Osteoblast (primary cell): ENCODE measurements at regions not wholly inside any gene's neighbourhood (a gene's known extent, or its start where the extent isn't known, plus 50 kb on each side); places are given as distances from the start of the nearest gene placed in this dataset.
A peak's percentile ranks its signal among the peaks of the same experiment; 100 is the strongest.

Experiments
- DNase-seq: peaks from one replicate; pipeline ENCODE4 v3.0.0; 2011; ENCODE audit warnings: low spot score, mixed read lengths; ENCODE audit not compliant: insufficient read length; ENCODE audit errors: missing footprints
- H2AFZ ChIP-seq: 2 replicates; pipeline ENCODE4 v1.6.0; 2011; ENCODE audit warnings: mild to moderate bottlenecking, low read length
- H3K27ac ChIP-seq: 2 replicates; pipeline ENCODE4 v1.5.1; 2011; ENCODE audit warnings: mild to moderate bottlenecking, low read depth, low read length, moderate library complexity
- H3K27me3 ChIP-seq: 2 replicates; pipeline ENCODE4 v1.6.0; 2012; ENCODE audit warnings: mild to moderate bottlenecking, control low read depth, inconsistent platforms, low read length, moderate library complexity; ENCODE audit not compliant: insufficient read depth
- H3K36me3 ChIP-seq: 2 replicates; pipeline ENCODE4 v1.5.1; 2011; ENCODE audit warnings: mild to moderate bottlenecking, low read length, control low read depth, moderate library complexity; ENCODE audit not compliant: insufficient read depth
- H3K4me1 ChIP-seq: 2 replicates; pipeline ENCODE4 v1.5.1; 2011; ENCODE audit warnings: mild to moderate bottlenecking, low read length, control low read depth, moderate library complexity; ENCODE audit not compliant: insufficient read depth
- H3K4me2 ChIP-seq: 2 replicates; pipeline ENCODE4 v1.6.0; 2011; ENCODE audit warnings: mild to moderate bottlenecking, low read length; ENCODE audit not compliant: insufficient read depth
- H3K4me3 ChIP-seq: fragments of 200-600 bp; sonication (generic); 3 replicates; pipeline ENCODE4 v1.5.1; 2012; ENCODE audit warnings: mild to moderate bottlenecking, low read length, inconsistent platforms; ENCODE audit not compliant: insufficient read depth
- H3K79me2 ChIP-seq: 2 replicates; pipeline ENCODE4 v1.6.0; 2012; ENCODE audit warnings: mild to moderate bottlenecking, low read length, control low read depth, inconsistent platforms; ENCODE audit not compliant: insufficient read depth
- H3K9me3 ChIP-seq: 2 replicates; pipeline ENCODE4 v1.5.1; 2011; ENCODE audit warnings: low read depth, low read length, control low read depth
- H4K20me1 ChIP-seq: 2 replicates; pipeline ENCODE4 v1.6.0; 2012; ENCODE audit warnings: mild to moderate bottlenecking, low read length, control low read depth; ENCODE audit not compliant: insufficient read depth
- TF ChIP-seq, protein P1 (sequence below): IDR thresholded peaks from 2 replicates; pipeline ENCODE4 v1.5.1; 2011; ENCODE audit warnings: mild to moderate bottlenecking, low read depth, low read length, moderate library complexity; ENCODE audit errors: extremely low read depth

DNA sequence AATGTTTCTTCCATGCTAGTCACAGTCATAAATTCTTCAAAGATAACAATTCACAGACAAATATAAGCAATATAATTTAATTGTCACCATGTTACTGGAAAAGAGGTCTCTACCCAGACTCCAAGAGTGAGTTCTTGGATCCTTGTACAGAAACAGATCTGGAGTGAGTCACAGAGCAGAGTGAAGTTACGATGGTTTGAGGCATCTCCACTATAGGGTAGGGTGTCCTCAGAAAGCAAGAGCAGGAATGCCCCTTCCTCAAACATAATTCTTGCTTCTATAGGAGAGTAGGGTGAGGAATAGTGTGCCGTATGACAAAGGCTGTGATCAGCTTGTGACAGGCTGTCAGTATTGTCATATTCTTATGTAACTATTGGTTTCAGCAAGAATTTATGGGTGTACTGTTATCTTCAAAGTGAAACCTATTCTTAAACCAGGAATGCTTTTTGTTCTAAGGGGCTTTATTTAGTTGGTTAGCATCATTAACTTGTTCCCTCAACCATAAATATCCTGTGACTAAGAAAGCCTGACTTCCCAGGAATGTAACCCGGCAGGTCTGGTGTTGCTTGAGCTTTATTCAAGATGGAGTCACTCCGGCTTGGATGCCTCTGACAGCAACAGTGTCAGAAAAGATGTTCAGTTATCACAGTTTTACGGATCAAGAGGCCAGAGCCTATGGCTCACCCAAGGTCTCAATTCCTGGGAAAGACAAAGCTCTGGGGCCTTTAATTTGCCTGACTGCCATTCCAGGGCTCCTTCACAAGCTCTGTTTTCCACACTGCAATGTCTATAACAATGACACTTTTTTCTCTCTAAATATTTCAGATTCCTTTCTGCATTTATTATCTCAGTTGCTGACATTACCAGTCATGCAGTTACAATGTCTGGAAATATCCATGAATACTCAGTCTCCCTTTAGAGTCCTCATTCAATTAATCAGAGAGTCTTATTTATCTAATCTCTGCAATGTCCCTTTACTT, 298.6 kb downstream of the C6orf118 start:
- Histone ChIP-seq H3K79me2 (no peaks in the 10 kb centered on the region), H2AFZ (peak overlapping the region; percentile 68), H3K27ac (peak overlapping the region; percentile 54), H3K9me3 (no peaks in the 10 kb centered on the region), H3K4me1 (peaks cover 5% of the 10 kb centered on the region), H3K4me3 (no peak overlapping the region), H4K20me1 (no peaks in the 10 kb centered on the region), H3K4me2 (peak overlapping the region; percentile 22), H3K27me3 (no peaks in the 10 kb centered on the region), H3K36me3 (no peaks in the 10 kb centered on the region)
- DNase-seq, result peak; percentile 50
- TF ChIP-seq, protein P1, sequence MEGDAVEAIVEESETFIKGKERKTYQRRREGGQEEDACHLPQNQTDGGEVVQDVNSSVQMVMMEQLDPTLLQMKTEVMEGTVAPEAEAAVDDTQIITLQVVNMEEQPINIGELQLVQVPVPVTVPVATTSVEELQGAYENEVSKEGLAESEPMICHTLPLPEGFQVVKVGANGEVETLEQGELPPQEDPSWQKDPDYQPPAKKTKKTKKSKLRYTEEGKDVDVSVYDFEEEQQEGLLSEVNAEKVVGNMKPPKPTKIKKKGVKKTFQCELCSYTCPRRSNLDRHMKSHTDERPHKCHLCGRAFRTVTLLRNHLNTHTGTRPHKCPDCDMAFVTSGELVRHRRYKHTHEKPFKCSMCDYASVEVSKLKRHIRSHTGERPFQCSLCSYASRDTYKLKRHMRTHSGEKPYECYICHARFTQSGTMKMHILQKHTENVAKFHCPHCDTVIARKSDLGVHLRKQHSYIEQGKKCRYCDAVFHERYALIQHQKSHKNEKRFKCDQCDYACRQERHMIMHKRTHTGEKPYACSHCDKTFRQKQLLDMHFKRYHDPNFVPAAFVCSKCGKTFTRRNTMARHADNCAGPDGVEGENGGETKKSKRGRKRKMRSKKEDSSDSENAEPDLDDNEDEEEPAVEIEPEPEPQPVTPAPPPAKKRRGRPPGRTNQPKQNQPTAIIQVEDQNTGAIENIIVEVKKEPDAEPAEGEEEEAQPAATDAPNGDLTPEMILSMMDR, result no peak

DNA sequence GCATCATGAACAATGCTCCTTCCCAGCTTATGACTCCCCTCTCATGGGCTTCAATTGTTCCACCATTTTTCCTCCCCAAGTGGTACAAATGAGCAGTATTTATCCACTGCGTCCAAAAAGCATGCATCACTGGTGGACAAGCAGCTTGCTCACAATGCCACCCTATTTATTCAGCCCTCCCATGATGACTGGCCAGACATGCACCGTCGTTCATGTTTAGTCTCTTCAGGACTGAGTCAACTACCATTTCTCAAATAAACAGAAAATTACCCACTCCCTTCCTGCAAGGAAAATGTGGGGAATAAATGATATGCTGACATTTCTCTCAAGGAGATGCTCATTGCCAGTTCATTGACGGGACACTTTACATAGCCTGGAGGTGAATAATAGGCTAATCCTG, 300.4 kb downstream of the C6orf118 start:
- Histone ChIP-seq H2AFZ (no peak overlapping the region), H3K27me3 (no peaks in the 10 kb centered on the region)

DNA sequence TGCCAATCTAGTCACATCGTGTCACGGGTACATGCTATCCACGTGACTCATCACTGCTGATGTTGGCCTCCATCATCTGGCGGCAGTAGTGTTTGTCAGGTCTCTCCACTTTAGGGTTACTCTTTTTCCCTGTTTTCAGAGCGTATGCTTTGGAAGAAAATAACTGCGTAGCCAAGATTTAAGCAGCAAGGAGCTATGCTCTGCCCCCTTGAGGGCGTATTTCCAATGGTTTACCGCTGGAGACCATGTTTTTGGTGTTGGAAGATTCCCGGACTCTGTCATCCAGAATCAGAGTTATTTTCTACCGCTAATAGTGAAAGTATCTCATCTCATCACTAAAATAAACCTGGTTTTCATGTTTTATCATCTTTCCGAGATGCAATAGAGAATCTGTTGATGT, 306.5 kb downstream of the C6orf118 start:
- H3K27me3 ChIP-seq, result no peaks in the 10 kb centered on the region
- no peaks in the 10 kb centered on the region for H3K9me3 ChIP-seq
- no peaks in the 10 kb centered on the region for H4K20me1 ChIP-seq
- no peaks in the 10 kb centered on the region for H3K4me1 ChIP-seq
- H3K79me2 ChIP-seq, result no peaks in the 10 kb centered on the region
- H2AFZ ChIP-seq, result no peak overlapping the region
- no peak for DNase-seq
- TF ChIP-seq, protein P1, result no peak
- no peaks in the 10 kb centered on the region for H3K36me3 ChIP-seq
- H3K27ac ChIP-seq, result no peak overlapping the region
- no peak overlapping the region for H3K4me2 ChIP-seq
- no peak overlapping the region for H3K4me3 ChIP-seq

More for the DNA sequence above, 300.4 kb downstream of the C6orf118 start:
- Histone ChIP-seq H3K4me3 (no peak overlapping the region), H4K20me1 (no peaks in the 10 kb centered on the region), H3K27ac (no peak overlapping the region), H3K4me2 (no peak overlapping the region), H3K9me3 (no peaks in the 10 kb centered on the region), H3K79me2 (no peaks in the 10 kb centered on the region), H3K36me3 (no peaks in the 10 kb centered on the region), H3K4me1 (peaks cover 5% of the 10 kb centered on the region)
- TF ChIP-seq, protein P1, result no peak
- no peak for DNase-seq

DNA sequence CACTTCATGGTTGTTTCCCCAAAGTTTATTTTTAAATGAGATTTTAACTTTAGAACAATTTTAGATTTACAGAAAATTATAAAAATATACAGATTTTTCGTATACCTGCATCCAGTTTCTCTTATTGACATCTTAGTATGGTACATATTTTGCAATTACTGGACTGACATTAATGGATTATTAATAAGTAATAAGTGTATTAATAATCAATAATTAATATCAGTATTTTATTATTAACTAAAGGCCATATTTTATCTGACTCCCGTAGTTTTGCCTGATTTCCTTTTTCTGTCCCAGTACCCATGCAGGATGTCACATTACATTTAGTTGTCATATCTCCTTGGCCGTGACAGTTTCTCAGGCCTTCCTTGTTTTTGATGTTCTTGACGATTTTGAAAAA, 307.0 kb downstream of the C6orf118 start:
- no peak overlapping the region for H3K4me2 ChIP-seq
- H3K4me3 ChIP-seq, result no peak overlapping the region
- H3K4me1 ChIP-seq, result no peaks in the 10 kb centered on the region
- H3K27me3 ChIP-seq, result no peaks in the 10 kb centered on the region
- no peaks in the 10 kb centered on the region for H4K20me1 ChIP-seq
- H3K36me3 ChIP-seq, result no peaks in the 10 kb centered on the region
- DNase-seq, result no peak
- no peaks in the 10 kb centered on the region for H3K9me3 ChIP-seq
- no peaks in the 10 kb centered on the region for H3K79me2 ChIP-seq
- H2AFZ ChIP-seq, result no peak overlapping the region
- no peak overlapping the region for H3K27ac ChIP-seq
- TF ChIP-seq, protein P1, result no peak
